ENCODE measurements at regions not wholly inside any gene's neighbourhood (a gene's known extent, or its start where the extent isn't known, plus 50 kb on each side); places are given as distances from the start of the nearest gene placed in this dataset.

GRCh38 chr2:58698620-58699019 lies 457.5 kb upstream of the FANCL start:
- TF ChIP-seq POLR2A (IDR thresholded peaks at IDR 0.05; ENCODE audit: low read length) (no peak), GATA1 (IDR thresholded peaks at IDR 0.05; ENCODE audit: low read depth, low read length) (no peak)
